Hepatocyte (in vitro differentiated cells): ENCODE measurements at regions not wholly inside any gene's neighbourhood (a gene's known extent, or its start where the extent isn't known, plus 50 kb on each side); places are given as distances from the start of the nearest gene placed in this dataset.

Experiments used
- EZH2 ChIP-seq: fragments of 200-600 bp; sonication (generic); IDR thresholded peaks from 2 replicates; pipeline ENCODE4 v1.6.1; 2016; ENCODE audit warnings: antibody characterized with exemption, mild to moderate bottlenecking, borderline replicate concordance
- TF ChIP-seq, protein P1 (sequence below): fragments of 200-600 bp; sonication (generic); IDR thresholded peaks from 2 replicates; pipeline ENCODE4 v1.5.1; 2016; ENCODE audit warnings: antibody characterized with exemption, mild to moderate bottlenecking; ENCODE audit not compliant: poor library complexity

DNA sequence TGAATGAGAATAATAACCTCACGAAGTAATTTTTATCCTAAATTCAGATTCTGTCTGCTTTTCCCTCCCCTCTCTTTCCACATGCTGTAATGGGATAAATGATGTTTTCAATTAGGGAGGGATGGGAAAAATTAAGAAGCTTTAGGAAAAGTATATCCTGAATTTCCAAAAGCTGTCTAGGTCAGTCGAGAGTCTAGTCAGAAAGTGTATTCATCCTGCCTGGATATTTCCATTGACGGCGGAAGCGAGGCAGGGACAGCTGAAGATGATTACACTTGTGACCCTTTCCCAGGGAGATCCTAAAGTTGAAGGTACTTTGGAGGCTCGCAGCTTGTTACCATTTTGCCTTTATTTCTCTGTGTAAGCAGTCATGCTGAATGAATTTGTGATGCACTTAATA, 204.1 kb downstream of the ZNF365 start:
- TF ChIP-seq, protein P1, sequence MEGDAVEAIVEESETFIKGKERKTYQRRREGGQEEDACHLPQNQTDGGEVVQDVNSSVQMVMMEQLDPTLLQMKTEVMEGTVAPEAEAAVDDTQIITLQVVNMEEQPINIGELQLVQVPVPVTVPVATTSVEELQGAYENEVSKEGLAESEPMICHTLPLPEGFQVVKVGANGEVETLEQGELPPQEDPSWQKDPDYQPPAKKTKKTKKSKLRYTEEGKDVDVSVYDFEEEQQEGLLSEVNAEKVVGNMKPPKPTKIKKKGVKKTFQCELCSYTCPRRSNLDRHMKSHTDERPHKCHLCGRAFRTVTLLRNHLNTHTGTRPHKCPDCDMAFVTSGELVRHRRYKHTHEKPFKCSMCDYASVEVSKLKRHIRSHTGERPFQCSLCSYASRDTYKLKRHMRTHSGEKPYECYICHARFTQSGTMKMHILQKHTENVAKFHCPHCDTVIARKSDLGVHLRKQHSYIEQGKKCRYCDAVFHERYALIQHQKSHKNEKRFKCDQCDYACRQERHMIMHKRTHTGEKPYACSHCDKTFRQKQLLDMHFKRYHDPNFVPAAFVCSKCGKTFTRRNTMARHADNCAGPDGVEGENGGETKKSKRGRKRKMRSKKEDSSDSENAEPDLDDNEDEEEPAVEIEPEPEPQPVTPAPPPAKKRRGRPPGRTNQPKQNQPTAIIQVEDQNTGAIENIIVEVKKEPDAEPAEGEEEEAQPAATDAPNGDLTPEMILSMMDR, result no peak
- TF ChIP-seq EZH2, result no peak
